ENCODE measurements at regions not wholly inside any gene's neighbourhood (a gene's known extent, or its start where the extent isn't known, plus 50 kb on each side); places are given as distances from the start of the nearest gene placed in this dataset.
"Not testable (repeated sequence)": the region's sequence is repeated elsewhere in the genome, so short reads cannot be mapped to it uniquely, and the experiment has no call there.

DNA sequence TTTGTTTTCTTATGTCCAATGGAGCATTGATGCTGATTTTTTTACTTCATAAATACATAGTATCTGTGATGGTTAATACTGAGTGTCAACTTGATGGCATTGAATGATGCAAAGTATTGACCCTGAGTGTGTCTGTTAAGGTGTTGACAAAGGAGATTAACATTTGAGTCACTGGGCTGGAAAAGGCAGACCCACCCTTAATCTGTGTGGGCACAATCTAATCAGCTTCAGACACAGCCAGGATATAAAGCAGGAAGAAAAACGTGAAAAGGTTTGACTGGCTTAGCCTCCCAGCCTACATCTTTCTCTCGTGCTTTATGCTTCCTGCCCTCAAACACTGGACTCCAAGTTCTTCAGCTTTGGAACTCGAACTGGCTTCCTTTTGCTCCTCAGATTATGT, 230.6 kb upstream of the SPRY1 start:
- DNase-seq: no peak

DNA sequence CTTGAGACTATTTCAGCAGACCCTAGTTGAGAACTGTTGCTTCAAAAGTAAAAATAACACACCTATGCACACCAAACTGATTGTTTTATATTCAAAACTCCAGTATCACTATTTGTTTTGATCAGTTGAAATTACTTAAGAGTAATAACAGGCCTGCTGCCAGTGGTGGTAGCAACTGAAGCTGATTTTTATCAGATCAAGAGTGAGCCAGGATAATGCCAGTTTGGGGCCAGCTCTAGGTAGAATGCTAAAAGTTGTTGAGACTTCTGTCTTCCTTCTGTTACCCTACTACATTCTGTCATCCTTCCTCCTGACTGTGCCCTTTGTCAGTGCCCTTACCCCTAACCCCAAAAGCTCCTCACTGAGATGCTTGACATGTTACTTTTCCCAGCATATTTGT, 228.7 kb upstream of the SPRY1 start:
- DNase-seq: no peak

DNA sequence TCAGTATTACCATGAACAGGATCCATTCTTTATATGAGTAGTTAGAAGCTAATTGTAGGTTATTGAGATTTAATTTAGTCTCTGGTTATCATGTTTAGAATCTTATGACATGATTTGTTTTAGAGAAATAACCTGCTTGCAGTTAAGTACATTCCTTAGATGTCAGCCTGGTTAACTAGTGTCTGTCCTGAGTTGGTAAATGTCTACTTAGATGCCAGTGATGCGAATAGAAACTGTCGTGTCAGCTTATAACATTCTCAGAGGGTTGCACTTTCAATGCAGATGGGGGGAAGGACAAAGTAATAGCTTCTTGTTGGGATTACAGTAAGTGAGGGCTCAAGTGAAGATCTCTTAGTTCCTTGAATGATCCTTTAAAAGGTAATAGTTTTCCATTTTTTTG, 227.8 kb upstream of the SPRY1 start:
- DNase-seq: peak; percentile 37

DNA sequence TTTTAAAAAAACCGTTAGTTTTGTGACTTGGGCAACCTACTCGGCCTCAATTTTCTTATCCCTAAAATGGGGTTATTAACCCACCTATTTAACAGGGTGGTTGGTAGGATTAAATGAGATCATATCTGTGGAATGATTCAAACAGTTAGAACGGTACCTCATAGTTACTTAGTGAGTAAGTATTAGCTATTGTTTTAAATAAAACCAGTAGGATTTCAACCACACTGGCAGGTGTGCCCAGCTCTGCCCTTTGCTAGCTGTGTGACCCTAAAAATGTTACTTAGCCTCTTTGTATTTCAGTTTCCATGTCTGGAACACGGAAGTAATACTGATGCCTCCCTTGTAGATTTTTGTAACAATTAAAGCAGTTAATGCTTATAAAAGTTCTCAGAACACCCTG, 225.8 kb upstream of the SPRY1 start:
- no peak for DNase-seq

DNA sequence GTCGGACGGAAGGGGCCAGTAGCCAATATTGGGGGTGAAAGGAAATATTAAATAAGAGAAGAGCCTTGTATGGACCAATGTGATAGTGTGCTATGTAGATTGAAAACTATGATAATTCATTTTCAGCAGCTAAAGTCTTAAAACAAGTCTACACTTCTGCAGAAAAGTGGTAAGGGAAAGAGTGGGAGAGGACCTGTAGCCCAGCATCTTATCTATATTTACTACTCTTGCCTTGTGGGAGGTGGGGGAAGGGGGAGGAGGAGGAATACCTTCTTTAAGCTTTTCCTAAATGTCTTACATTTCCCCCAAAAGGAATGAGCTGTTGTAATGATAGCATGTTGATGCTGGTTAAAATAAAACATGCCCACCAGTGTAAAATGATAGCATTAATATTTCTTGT, 220.0 kb upstream of the SPRY1 start:
- DNase-seq: no peak

DNA sequence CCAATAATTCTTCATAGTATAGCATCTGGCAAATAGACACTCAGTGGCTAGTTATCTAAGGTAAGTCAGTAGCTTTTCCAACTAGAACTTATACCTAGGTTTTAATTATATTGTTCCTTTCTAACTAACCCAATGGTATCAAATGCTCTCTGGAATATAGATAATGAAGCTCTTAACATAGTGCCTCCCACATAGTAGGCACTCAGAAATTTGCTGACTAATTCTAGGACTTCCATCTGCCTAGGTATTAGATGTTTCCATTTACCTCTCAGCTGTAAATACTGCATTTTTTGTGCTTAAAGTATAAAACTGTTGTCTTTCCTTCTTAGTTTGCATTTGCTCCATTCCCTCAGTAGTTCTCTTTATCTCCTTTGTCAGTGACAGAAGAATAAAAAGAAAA, 214.3 kb upstream of the SPRY1 start:
- no peak for DNase-seq

DNA sequence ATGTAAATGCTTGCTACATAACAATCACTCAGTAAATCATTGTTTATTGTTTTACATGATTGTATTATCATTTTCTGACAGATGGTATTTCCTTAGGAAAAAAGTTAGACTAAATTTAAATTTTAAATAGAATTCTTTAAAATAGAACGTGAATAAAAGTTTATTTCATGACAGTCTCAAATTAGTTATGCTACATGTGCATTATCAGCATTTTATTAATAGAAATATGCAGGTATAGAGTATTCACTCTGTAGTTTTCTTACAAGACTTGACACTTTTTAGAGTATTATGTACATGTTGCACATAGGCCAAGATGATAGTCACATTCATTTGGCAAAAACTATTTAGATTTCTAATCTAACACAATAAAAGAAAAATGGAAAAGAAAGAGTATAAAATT, 213.3 kb upstream of the SPRY1 start:
- DNase-seq: no peak

DNA sequence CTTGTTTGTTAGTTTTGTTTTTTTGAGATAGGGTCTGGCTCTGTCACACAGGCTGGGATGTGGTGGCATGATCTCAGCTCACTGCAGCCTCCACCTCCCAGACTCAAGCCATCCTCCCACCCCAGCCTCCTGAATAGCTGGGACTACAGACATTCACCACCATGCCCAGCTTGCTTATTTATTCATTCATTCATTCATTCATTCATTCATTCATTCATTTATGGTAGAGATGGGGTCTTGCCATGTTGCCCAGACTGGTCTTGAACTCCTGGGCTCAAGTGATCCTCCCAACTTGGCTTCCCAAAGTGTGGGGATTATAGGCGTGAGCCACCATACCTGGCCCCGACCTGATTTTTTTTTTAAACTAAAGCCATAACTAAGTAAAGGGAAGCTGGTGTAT, 212.8 kb upstream of the SPRY1 start:
- DNase-seq: not testable (repeated sequence)

DNA sequence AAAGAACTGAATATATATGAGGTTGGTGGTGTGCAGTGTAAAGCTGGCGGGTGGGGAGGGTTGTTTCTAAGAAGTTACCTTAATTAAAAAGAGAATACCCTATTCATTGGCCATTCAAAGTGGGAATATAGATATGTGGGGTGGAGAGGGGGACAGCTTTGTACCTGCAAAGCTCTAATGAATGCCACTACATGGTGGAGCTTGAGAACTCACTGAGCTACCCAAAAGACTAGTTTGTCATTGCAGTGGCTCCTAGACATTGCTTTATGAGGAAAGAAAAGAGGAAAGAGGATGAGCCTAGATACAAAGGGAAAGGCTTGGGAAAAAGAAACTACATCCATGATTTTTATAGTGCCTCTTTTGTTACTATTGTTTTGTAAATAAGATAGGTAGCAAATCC, 209.9 kb upstream of the SPRY1 start:
- no peak for DNase-seq

DNA sequence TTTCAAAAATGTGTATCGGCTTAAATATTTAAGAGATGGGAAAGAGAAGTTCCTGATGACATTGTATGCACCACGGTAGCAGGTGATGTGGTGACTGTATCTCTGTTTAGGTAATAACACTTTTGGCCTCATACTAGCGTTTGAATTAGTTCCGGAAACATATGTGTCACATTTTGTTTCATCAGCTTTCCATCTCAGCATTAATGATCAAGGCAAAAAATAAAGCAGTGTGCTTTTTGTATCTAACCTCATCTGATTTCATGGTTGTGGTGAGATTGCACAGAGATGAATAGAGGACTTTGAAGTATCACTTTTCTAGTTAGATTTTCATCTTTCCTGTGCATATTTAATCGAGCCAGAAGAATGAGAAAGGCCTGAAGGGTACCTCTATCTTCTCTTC, 206.4 kb upstream of the SPRY1 start:
- DNase-seq: no peak

DNA sequence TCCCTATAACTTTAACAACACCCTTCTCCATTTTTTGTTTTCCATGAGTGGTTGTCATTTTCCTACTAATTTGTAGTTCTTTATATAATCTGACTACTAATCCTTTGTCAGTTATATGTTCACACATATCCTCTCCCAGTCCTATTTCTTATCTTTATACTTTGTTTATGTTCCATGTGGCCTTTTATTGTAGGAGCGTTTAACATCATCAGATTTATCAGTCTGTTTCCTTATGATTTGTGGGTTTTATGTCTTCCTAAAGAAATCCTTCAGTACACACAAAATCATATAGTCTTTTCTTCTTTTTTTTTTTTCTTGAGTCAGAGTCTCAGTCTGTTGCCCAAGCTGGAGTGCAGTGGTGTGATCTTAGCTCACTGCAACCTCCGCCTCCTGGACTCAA, 204.9 kb upstream of the SPRY1 start:
- DNase-seq: no peak

DNA sequence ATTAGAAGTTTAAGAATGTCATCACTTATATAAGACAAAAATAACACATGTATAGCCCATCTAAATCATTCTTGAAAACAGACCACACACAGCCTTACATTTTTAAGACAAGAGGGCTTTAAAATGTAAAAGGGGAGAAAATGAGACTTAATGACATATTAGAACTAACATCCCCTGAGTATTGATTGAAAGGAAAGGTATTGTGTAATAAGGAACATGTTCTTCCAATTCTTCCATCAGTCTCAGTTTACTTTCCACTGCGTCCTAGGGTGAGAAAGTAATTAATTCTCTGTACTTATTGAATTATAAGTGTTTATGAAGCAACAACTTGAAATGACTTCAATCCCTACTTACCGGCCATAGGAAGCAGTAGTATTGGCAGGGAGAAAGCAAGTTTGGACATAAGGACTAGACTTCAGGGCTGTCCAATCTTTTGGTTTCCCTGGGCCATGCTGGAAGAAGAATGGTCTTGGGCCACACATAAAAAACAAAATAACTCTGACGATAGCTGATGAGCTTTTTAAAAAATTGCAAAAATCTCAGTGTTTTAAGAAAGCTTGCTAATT, 202.7 kb upstream of the SPRY1 start:
- DNase-seq: no peak

DNA sequence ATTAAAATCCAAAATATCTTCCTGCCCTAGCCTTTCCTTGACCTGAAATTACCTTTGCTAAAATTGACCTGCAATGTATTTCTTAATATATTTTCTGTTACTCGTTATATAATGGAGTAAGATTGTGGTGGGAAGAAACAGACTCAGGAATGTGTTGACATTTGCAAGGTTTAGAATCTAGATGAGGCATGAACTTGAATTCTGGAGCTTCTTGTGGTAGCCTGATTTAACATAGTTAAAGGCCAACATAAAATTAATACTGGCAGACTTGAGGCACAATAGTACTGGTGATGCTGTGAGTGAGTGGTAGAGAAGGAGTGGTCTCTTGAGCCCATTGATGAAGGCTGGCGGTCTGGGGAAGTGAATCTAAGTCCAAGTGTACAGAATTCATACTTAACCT, 197.9 kb upstream of the SPRY1 start:
- DNase-seq: peak; percentile 45

DNA sequence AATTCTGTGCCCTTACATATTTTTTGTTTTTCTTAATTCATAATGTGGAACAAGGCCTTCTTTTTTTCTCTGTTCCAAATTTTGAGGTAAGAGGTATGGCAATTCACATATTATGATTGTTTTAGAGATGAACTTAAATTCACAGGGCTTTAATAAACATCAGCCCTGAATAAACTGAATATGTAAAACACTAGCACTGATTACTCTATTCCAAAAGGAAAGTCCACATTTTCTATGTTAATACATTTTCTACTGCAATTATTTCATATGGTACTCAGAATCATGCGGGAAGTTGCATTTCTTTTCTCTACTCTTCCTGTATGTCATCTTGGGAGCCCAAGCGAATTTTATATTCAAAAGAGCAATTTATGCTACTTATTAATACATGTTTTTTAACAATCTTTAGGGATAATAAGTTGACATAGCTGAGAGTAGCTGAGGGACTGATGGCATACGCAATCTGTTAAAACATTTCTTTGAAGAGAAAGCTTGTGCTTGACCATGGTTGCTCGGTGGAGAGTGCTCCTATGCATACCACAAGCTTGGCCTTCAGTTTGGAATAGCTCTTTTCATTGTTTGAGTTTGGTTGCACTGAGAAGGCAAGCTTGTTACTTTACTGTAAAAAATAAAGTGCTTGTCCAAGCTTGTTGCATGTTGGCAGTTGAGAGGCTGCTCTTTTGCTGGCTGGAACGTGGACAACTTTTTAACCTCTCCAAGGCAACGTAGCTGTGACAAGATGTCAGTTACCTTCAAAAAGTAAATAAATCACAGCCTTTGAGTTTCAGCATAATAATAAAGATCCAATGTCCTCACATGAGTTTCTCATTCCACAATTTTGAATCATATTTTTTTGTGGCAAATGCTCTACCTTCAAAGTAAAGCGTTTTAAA, 196.3 kb upstream of the SPRY1 start:
- no peak for DNase-seq

DNA sequence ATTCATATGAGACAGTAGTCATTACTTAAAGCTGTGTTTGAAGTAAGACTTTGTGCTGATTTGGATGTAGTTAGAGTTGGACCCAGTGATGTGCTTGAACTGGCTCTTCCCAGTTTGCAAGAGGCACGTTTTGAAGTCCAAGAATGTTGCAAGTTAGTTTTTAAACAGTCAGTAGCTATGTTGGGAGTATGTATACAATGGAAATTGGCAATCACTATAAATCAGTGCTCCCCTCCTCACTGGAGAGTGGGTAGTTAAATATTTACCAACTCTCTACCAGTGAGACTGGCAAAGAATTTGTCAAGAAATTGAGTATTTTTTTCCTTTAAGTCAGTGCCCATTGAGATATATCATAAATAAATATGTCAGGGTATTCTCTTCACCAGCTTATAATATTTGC, 191.9 kb upstream of the SPRY1 start:
- no peak for DNase-seq

DNA sequence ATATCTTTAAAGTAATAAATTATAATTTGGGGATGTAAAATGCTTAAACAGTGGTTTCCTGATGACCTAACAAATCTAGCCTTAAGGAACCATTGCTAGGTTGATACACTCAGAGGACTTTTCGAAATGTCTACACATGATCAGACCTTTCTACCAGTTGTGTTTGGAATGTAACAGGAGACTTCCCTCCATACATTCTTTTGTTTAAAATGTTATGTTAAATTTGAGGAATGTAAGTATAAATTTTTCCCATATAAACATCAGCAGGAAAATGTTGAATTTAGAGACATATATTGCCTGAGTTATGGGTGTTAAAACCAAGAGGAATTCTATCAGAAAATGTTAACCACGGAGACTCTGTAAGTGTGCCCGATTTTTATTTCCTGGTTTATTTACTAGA, 190.6 kb upstream of the SPRY1 start:
- peak; percentile 41 for DNase-seq

DNA sequence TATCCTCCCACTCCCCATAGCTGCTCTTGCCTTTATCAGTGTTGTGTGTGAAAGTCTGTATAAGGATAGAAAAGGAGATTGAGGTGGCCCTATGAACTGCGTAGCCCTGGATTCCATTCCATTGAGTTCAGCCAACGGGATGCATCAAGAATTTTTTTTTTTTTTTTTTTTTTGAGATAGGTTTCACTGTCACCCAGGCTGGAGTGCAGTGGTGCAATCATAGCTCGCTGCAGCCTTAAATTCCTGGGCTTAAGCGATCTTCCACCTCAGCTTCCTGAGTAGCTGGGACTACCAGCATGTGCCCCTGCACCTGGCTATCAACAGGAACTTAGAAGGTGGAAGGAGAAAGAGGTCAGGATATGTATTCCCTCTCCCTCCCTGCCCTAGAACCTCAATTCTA, 187.2 kb upstream of the SPRY1 start:
- DNase-seq: no peak

DNA sequence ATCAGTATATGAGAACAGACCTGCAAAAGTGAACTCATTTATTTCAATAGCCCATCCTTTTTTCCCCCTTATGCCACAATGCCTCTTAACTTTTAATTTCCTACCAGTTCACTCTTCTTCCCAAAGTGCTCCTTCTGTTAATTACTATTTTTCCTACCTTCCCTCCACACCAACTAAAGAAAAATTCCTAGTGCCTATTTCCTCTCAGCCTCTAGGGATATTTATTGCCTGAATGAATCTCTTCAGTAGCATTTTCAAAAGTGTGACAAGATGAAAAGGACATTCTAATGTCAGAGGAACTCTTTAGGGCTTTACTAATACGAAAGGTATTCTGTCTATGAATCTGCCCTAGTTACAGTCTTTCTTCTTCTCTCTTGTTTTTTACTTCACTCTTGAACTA, 181.1 kb upstream of the SPRY1 start:
- DNase-seq: no peak

DNA sequence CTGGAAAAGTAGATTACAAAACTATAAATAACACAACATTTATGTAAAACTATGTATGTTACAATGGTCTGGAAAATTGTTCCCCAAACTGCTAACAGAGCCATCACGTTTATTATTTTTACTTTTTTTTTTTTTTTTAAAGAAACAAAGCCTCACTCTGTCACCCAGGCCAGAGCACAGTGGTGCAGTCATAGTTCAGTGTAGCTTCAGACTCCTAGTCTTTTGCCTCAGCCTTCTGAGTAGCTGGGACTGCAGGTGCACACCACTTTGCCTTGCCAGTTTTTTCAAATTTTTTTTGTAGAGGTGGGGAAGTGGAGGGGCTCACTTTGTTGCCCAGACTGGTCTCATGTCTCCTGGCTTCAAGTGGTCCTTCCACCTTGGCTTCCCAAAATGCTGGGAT, 180.1 kb upstream of the SPRY1 start:
- no peak for DNase-seq

DNA sequence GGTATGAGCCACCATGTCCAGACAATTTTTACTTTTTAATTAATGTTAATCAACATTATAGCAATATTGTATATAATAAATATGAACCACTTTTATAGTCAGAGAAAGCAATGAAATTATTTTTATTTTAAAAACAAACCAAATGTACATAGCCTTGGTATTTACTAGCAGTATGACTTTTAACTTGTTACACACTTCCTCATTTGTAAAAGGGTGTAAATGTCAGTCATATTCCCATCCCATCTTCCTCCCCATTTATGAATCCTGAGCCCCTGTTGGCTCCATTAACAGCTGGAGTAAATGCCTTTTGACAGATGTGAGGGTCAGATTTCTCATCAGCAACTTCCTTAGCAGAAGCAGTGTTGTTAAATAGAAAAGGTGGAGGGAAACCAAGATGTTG, 179.6 kb upstream of the SPRY1 start:
- no peak for DNase-seq

DNA sequence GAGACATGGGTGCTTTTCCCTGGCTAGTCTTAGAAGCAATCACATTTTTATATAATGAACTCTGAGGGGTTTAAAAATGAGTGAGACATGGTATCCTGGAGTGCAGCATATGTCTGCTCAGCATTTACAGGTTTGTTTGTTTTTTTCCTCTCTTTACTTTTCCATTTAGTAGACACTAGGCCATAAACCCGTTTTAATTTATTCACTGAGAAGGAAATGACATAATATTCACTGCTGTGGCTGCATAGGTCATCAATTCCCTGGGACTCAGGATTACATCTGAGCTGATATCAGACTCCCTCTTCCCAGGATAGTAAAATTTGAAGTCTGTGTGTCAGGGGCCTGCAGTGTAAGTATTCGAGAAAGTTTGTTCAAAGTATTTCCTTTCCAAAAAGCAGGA, 178.9 kb upstream of the SPRY1 start:
- no peak for DNase-seq

DNA sequence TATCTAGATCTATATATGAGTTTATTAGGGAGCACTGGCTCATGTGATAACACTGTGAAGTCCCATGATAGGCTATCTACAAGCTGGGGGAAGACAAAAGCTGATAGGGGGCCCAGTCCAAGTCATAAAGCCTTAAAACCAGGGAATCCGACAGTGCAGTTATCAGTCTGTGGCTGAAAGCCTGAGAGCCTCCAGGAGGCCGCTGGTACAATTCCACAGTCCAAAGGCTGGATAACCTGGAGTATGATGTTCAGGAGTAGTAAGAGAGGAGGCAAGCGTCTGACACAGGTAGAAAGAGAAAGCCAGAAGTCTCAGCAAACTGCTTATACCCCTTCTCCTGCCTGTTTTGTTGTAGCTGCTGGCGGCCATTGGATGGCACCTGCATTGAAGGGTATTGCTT, 177.6 kb upstream of the SPRY1 start:
- DNase-seq: no peak

DNA sequence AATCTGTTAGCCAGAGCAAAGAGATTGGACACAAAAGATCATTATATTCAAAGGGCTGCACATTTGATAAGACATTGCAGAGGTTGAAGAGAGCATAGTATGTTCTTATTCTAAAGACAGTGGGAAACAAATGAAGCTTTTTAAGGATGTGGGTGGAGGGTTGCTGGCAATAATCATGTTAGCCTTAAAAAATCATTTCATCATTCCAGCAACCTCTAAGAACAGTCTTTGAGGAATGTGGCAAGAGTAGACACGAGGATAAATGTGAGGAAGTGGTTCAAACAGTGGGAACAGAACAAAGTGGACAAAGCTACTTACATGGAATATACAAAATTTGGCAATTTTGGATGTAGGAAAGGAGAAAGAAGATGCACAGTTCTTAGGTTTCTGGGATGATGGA, 167.3 kb upstream of the SPRY1 start:
- no peak for DNase-seq

DNA sequence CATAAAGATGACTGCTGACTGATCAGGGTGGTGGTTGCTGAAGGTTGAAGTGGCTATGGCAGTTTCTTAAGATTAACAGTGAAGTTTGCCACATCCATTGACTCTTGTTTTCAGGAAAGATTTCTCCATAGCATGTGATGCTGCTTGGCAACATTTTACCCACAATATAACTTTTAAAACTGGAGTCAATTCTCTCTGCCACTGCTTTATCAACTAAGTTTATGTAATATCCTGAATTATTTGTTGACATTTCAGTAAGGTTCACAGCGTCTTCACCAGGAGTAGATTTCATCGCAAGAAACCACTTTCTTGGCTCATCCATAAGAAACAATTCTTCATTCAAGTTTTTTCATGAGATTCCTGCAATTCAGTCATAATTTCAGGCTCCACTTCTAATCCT, 166.5 kb upstream of the SPRY1 start:
- DNase-seq: no peak

DNA sequence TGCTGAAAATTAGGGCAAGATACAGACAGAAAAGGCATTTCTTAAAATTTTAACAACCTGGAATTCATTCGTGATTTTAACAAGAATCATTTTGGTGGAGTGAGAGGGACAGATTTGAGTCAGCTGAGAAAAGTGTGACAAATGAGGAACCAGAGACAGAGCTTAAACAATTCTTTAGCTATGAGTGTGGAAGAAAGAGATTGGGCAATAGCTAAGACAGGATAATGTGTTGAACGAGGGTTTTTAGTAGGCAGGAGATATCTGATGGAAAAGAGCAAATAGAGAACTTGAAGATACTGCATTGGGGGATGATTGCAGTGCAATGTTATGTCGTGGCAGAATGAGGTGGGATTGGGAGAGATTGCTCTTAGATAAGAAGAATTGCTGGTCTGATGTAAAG, 164.2 kb upstream of the SPRY1 start:
- DNase-seq: peak; percentile 68
